Activated B cell treated with CpG ODN at 0.5 μM for 24 hours (primary cell): ENCODE measurements at regions not wholly inside any gene's neighbourhood (a gene's known extent, or its start where the extent isn't known, plus 50 kb on each side); places are given as distances from the start of the nearest gene placed in this dataset.

Experiments used
- ATAC-seq: fragments of 200-7000 bp; cut with Tn5 transposase; one replicate; pipeline ENCODE4 v1.10.0; 2021; ENCODE audit warnings: low read depth, mild to moderate bottlenecking, moderate library complexity
- CTCF ChIA-PET: fragments of 350-600 bp; sonication (Branson Sonifier 250); formaldehyde crosslinking; loops from one replicate; lab custom pipeline; 2021; ENCODE audit warnings: antibody characterized with exemption; lab: Charles Lee
- POLR2A ChIA-PET: fragments of 350-600 bp; sonication (Branson Sonifier 250); formaldehyde crosslinking; loops from one replicate; lab custom pipeline; 2021; ENCODE audit warnings: antibody characterized with exemption; lab: Charles Lee
- DNase-seq: peaks from one replicate; pipeline ENCODE4 v3.0.0; 2022
- H3K27ac Mint-ChIP-seq: one replicate; pipeline ENCODE4 v1.8.0; 2020; ENCODE audit warnings: mixed read lengths
- H3K27me3 Mint-ChIP-seq: one replicate; pipeline ENCODE4 v1.8.0; 2021; ENCODE audit warnings: mixed read lengths
- H3K36me3 Mint-ChIP-seq: one replicate; pipeline ENCODE4 v1.8.0; 2021; ENCODE audit warnings: low read depth, mixed read lengths
- H3K4me1 Mint-ChIP-seq: one replicate; pipeline ENCODE4 v1.8.0; 2021; ENCODE audit warnings: mixed read lengths
- H3K4me3 Mint-ChIP-seq: one replicate; pipeline ENCODE4 v1.8.0; 2020; ENCODE audit warnings: mild to moderate bottlenecking, mixed read lengths
- H3K9me3 Mint-ChIP-seq: one replicate; pipeline ENCODE4 v1.8.0; 2020; ENCODE audit warnings: mixed read lengths
- intact Hi-C: fragments of 100-400 bp; cut with micrococcal nuclease; formaldehyde crosslinking; loops from one replicate; pipeline ENCODE4 v1.15.1; 2024
- TF ChIP-seq, protein P1 (sequence below): fragments of 200-600 bp; IDR thresholded peaks from one replicate; pipeline ENCODE4 v1.8.0; 2022; ENCODE audit warnings: antibody characterized with exemption, mild to moderate bottlenecking

DNA sequence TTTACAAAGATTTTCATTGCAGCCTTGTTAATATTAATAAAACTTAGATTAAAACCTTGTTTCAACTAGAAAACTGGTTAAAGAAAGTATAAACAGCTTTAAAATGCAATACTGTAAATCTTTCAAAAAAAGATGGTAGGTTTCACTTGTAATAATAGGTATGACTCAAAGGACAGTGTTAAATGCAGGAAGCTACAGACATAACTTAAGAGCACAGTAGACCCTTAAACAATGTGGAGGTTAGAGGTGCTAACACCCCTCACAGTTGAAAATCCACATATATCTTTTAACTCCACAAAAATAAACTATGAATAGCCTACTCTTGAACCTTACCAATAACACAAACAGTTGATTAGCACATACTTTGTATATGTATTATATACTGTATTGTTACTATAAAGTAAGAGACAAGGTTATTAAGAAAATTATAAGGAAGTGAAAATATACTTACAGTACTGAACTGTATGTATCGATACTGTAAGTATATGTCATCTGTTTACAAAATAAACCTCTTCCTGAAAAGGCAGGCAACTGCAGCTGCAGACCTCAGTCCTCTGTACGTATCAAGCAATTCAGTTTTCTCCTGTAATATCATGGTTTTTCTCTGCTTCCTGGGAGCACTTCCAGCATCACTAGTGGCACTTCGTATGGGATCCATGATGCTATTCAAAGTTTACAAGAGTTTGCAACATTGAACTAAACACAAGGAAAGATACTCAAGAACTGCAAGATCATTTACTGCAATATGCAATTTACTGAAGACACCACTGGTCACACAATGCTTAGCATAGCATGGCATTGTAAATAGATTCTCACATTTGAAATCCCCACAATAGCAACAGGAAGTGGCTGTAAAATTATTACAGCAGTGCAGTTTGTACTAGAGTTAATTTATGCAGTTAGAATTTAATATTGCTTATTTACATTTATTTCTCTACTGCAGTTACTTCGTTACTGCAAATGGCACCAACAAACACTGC is 610.5 kb upstream of the LRRTM4 start:
- TF ChIP-seq, protein P1, sequence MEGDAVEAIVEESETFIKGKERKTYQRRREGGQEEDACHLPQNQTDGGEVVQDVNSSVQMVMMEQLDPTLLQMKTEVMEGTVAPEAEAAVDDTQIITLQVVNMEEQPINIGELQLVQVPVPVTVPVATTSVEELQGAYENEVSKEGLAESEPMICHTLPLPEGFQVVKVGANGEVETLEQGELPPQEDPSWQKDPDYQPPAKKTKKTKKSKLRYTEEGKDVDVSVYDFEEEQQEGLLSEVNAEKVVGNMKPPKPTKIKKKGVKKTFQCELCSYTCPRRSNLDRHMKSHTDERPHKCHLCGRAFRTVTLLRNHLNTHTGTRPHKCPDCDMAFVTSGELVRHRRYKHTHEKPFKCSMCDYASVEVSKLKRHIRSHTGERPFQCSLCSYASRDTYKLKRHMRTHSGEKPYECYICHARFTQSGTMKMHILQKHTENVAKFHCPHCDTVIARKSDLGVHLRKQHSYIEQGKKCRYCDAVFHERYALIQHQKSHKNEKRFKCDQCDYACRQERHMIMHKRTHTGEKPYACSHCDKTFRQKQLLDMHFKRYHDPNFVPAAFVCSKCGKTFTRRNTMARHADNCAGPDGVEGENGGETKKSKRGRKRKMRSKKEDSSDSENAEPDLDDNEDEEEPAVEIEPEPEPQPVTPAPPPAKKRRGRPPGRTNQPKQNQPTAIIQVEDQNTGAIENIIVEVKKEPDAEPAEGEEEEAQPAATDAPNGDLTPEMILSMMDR: no peak
- POLR2A ChIA-PET: no interaction called here
- Mint-ChIP-seq H3K27ac (no peak overlapping the region), H3K27me3 (no peaks in the 10 kb centered on the region), H3K9me3 (no peaks in the 10 kb centered on the region), H3K36me3 (no peaks in the 10 kb centered on the region), H3K4me3 (no peak overlapping the region), H3K4me1 (no peaks in the 10 kb centered on the region)
- CTCF ChIA-PET: no interaction called here
- ATAC-seq (no peak), DNase-seq (no peak)
- intact Hi-C loops: no loop called here

DNA sequence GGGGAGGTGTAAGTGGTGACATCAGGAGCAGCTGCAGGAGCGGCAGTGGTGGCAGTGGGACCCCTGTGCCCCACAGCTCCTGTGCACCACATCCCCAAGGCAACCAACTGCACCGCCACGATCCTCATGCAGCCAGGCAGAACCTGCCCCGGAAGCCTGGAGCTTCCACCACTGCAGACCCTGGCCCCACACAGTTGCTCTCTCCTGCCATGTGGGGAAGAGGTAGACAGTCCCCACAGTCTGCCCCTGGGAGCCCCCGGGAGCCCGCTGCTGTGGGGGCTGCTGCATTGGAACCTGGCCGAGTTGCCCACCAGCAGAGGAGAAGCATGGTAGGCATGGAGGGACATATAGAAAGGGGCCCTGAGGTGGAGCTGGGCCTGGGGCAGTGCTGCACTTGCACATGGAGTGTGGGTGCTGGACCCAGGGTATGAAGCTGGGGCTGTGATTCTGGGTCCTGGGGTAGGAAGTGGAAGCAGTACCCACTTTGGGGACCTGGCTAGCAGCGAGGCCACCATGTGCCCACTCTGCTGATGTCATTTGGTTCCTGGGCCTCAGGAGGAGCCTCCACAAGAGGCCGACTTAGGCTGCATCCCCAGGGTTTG is 623.3 kb upstream of the LRRTM4 start:
- intact Hi-C loops: no loop called here
- ATAC-seq (no peak), DNase-seq (no peak)
- Mint-ChIP-seq H3K9me3 (peaks cover 3% of the 10 kb centered on the region), H3K36me3 (no peaks in the 10 kb centered on the region), H3K27ac (no peak overlapping the region), H3K4me1 (no peaks in the 10 kb centered on the region), H3K4me3 (no peak overlapping the region), H3K27me3 (no peaks in the 10 kb centered on the region)
- POLR2A ChIA-PET: no interaction called here
- TF ChIP-seq, protein P1: no peak
- CTCF ChIA-PET: no interaction called here

DNA sequence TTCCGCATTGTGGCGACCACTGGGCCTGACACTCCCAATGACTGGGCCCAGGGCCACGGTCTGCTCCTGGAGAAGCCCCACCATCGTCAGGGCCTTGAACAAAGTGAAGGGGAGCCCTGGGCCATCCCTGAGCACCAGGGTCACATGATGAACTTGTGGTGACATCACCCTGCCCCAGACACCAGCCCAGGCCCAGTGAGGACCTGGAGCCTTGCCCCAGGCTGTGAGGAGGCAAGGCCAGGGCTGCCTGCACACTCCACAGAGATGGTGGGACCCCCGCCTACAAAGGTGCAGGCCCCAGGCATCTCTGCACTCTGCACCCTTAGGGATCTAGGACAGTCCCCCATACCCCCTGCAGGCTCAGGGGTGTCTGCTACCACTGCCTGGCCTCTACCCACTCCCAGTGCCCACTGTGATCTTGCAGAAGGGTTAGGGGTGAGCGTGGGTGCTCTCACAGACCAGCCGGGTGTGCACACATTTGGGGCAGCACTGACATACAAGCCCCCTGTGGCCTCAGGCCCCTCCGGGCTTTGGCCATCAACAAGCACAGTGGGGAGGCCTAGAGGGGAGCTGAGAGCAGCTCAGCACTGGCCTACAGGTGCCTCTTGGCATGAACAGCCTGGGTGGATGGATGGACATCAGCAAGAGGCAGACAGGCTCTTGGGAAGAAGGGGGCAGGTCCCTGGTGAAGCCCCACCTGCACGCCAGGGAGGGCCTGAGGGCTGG is 624.0 kb upstream of the LRRTM4 start:
- POLR2A ChIA-PET: no interaction called here

DNA sequence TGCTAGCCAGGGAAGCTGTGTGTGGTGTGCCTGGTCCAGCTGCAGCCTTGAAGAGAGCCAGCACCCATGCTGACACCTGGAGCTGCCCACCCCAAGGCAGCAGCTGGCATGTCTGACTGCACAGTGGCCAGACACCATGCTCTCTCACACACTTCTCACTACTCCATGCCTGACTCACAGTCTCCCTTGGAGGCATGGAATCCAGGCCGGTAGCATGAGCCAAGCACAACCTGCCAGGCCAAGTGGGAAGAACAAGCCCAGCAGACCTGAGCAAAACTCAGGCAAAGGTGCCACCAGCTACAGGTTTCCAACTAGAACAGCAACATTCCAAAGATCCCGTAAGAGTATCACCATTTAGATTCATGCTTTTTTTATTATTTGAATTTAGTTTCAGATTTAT is 625.3 kb upstream of the LRRTM4 start:
- TF ChIP-seq, protein P1: no peak
- Mint-ChIP-seq H3K36me3 (no peaks in the 10 kb centered on the region), H3K27ac (no peak overlapping the region), H3K9me3 (peaks cover 3% of the 10 kb centered on the region), H3K4me1 (no peaks in the 10 kb centered on the region), H3K27me3 (no peaks in the 10 kb centered on the region), H3K4me3 (no peak overlapping the region)
- intact Hi-C loops: no loop called here
- ATAC-seq (no peak), DNase-seq (no peak)
- CTCF ChIA-PET: no interaction called here
- POLR2A ChIA-PET: no interaction called here

More for the DNA sequence above, 624.0 kb upstream of the LRRTM4 start:
- TF ChIP-seq, protein P1: no peak
- ATAC-seq (no peak), DNase-seq (no peak)
- Mint-ChIP-seq H3K4me3 (no peak overlapping the region), H3K9me3 (peaks cover 3% of the 10 kb centered on the region), H3K27me3 (no peaks in the 10 kb centered on the region), H3K36me3 (no peaks in the 10 kb centered on the region), H3K27ac (no peak overlapping the region), H3K4me1 (no peaks in the 10 kb centered on the region)
- CTCF ChIA-PET: no interaction called here
- intact Hi-C loops: no loop called here

DNA sequence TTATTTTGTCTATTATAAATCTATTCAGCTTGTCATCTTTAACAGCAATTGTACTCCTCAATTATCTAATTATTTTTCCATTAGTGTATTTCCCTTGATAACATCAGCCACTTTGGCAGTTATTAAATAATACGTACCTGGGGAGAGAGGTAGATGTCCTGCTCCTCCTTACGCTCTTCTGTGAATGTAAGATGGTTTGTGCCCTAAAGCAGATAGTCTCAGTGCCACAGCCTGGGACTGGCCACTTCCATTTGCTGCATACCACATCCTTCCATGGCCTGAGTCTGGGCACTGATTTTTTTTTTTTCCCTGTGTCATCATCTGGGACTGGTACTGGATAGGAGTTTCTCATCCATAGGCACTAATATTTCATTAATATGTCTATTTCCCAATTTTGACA is 632.4 kb upstream of the LRRTM4 start:
- Mint-ChIP-seq H3K4me1 (no peaks in the 10 kb centered on the region), H3K27me3 (no peaks in the 10 kb centered on the region), H3K27ac (no peak overlapping the region), H3K36me3 (no peaks in the 10 kb centered on the region), H3K4me3 (no peak overlapping the region), H3K9me3 (no peaks in the 10 kb centered on the region)
- intact Hi-C loops: no loop called here
- ChIA-PET CTCF (no interaction called here), POLR2A (no interaction called here)
- TF ChIP-seq, protein P1: no peak
- DNase-seq: no peak
- no peak for ATAC-seq
